RWPE1 (cell line): ENCODE measurements at regions not wholly inside any gene's neighbourhood (a gene's known extent, or its start where the extent isn't known, plus 50 kb on each side); places are given as distances from the start of the nearest gene placed in this dataset.

Experiments
- CTCF ChIA-PET: fragments of 350-600 bp; sonication (Branson Sonifier 250); formaldehyde crosslinking; extraction: SDS; loops from one replicate; lab custom pipeline; 2021; lab: Yijun Ruan, JAX
- POLR2A ChIA-PET: fragments of 400-600 bp; formaldehyde crosslinking; extraction: SDS; loops from one replicate; lab custom pipeline; 2020; ENCODE audit warnings: antibody characterized with exemption; ENCODE audit not compliant: low non-redundant PET; lab: Yijun Ruan, JAX
- DNase-seq: peaks from one replicate; pipeline ENCODE4 v3.0.0; 2012; ENCODE audit warnings: low spot score
- H3K27ac ChIP-seq: fragments of 450-650 bp; 2 replicates; pipeline ENCODE4 v1.5.1; 2017
- CTCF ChIP-seq: fragments of 450-650 bp; conservative IDR thresholded peaks from 2 replicates; pipeline ENCODE4 v1.5.1; 2017; ENCODE audit warnings: low read depth, mild to moderate bottlenecking

GRCh38 chr9:99400184-99400731 lies 178.2 kb downstream of the SEC61B start:
- no peak for TF ChIP-seq CTCF
- POLR2A ChIA-PET = no interaction called here
- no peak for DNase-seq
- H3K27ac ChIP-seq = no peak overlapping the region
- CTCF ChIA-PET = no interaction called here

GRCh38 chr9:99401680-99402504 lies 179.8 kb downstream of the SEC61B start:
- POLR2A ChIA-PET = no interaction called here
- CTCF ChIA-PET = no interaction called here
- no peak for TF ChIP-seq CTCF
- H3K27ac ChIP-seq = no peak overlapping the region
- DNase-seq = peak; percentile 30

GRCh38 chr9:99403371-99403770 lies 181.3 kb downstream of the SEC61B start:
- DNase-seq = no peak
- CTCF ChIA-PET = no interaction called here
- H3K27ac ChIP-seq = no peak overlapping the region
- TF ChIP-seq CTCF = no peak
- POLR2A ChIA-PET = no interaction called here

- H3K27ac ChIP-seq = no peak overlapping the region
- ChIA-PET CTCF (interaction anchor here (0.8 kb wide), 1 partner anchor 184 kb away, joined by 3 read pairs; no protein-coding TSS in a partner anchor), POLR2A (no interaction called here)
- DNase-seq = no peak
- no peak for TF ChIP-seq CTCF
These were observed 183.3 kb downstream of the SEC61B start for GRCh38 chr9:99405359-99405758.

- POLR2A ChIA-PET = no interaction called here
- no peak for DNase-seq
- CTCF ChIA-PET = interaction anchor here (0.6 to 0.7 kb wide), 2 partner anchors 236 to 1444 kb away, joined by 3 to 5 read pairs; no protein-coding TSS in a partner anchor
- no peak for TF ChIP-seq CTCF
- no peak overlapping the region for H3K27ac ChIP-seq
These were observed 184.9 kb downstream of the SEC61B start for GRCh38 chr9:99406939-99407338.

GRCh38 chr9:99411068-99411467 lies 189.0 kb downstream of the SEC61B start:
- ChIA-PET CTCF (no interaction called here), POLR2A (no interaction called here)
- no peak overlapping the region for H3K27ac ChIP-seq
- DNase-seq = peak; percentile 40
- no peak for TF ChIP-seq CTCF
